ENCODE measurements at regions not wholly inside any gene's neighbourhood (a gene's known extent, or its start where the extent isn't known, plus 50 kb on each side); places are given as distances from the start of the nearest gene placed in this dataset.

DNA sequence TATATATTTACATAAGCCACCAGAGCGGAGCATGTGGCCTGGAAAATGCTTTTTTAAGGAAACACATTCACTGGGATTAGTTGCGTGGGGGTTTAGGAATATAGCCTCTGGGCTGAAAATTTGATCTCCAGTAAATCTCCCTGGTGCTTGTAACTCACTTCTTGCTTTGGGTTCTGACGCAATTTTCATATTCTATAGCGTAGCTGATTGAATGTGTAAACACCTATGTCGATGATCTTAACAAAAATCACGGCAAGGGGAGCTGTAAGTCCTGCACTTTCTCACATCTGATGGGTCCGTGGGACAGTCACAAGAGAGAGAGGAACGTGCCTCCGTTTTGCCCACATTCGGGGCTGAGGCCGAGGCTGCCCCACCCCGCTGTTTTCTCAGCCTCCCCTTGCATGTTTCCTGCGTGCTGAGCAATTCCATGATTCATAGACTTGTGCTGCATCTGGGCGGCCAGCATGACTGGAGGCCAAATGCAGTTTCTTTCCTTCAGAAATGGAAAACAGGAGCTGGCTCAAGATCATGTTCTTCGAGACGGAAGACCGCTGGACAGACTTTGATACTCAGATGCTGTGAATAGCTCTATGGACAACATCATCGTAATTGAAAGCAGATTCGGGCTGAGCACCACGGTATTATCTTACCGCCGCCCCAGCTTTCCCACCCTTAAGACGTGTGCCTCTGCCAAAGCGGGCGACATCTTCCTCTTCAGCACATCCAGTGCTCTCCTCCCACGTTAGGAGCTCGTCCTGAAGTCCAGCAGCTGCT is 109.2 kb downstream of the TMEM18 start (continued):
- TF ChIP-seq, protein P1, sequence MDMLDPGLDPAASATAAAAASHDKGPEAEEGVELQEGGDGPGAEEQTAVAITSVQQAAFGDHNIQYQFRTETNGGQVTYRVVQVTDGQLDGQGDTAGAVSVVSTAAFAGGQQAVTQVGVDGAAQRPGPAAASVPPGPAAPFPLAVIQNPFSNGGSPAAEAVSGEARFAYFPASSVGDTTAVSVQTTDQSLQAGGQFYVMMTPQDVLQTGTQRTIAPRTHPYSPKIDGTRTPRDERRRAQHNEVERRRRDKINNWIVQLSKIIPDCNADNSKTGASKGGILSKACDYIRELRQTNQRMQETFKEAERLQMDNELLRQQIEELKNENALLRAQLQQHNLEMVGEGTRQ (IDR thresholded peaks at IDR 0.05; ENCODE audit: borderline replicate concordance, low read depth, low read length): no peak
- TF ChIP-seq CHD1 (IDR thresholded peaks at IDR 0.05; ENCODE audit: low read depth, low read length) (no peak), ATF7 (IDR thresholded peaks at IDR 0.05; ENCODE audit: low read depth) (no peak), GABPA (IDR thresholded peaks at IDR 0.05; ENCODE audit: low read depth) (no peak), ZNF274 (IDR thresholded peaks at IDR 0.05; ENCODE audit: insufficient read depth, insufficient read length) (no peak), MEF2A (IDR thresholded peaks at IDR 0.05; ENCODE audit: insufficient read depth, low read depth, low read length) (no peak), SPI1 (IDR thresholded peaks at IDR 0.05; ENCODE audit: borderline replicate concordance, insufficient read depth, low read depth, low read length) (no peak), NFIC (IDR thresholded peaks at IDR 0.05; ENCODE audit: low read depth, low read length) (no peak), SRF (IDR thresholded peaks at IDR 0.05; ENCODE audit: low read depth in 2 of 2, low read length in 2 of 2) (no peak)
- TF ChIP-seq, protein P2, sequence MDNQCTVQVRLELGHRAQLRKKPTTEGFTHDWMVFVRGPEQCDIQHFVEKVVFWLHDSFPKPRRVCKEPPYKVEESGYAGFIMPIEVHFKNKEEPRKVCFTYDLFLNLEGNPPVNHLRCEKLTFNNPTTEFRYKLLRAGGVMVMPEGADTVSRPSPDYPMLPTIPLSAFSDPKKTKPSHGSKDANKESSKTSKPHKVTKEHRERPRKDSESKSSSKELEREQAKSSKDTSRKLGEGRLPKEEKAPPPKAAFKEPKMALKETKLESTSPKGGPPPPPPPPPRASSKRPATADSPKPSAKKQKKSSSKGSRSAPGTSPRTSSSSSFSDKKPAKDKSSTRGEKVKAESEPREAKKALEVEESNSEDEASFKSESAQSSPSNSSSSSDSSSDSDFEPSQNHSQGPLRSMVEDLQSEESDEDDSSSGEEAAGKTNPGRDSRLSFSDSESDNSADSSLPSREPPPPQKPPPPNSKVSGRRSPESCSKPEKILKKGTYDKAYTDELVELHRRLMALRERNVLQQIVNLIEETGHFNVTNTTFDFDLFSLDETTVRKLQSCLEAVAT (IDR thresholded peaks at IDR 0.05): no peak

DNA sequence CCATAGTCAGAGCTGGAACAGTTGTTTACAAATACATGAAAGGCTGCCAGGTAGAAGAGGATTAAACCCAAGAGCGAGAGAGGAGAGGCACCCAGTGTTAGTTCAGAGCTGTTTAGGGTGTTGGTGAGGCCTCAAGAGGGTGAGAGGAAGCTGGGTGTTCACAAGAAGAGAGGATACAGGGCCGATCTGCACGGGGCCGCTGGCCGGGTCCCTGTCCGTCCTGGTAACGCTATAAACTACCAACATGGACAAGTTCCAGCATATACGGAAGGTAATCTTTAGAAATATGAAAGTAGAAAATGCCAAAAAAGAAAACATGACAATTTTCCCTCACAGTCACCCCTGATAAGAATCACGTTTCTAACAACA is 109.7 kb downstream of the TMEM18 start:
- POLR2A ChIA-PET: no interaction called here
- no peak overlapping the region for H3K27ac ChIP-seq (ENCODE audit: control insufficient read depth, insufficient read depth)
- no peak for FAIRE-seq
- no peaks in the 10 kb centered on the region for H3K9me3 ChIP-seq (replicated peaks; ENCODE audit: control insufficient read depth, insufficient read depth, low read length)
- no peaks in the 10 kb centered on the region for H3K27me3 ChIP-seq (replicated peaks in 1 of 2; ENCODE audit: control insufficient read depth in 2 of 2, insufficient read depth in 2 of 2, low read length in 1 of 2)
- H3K79me2 ChIP-seq (ENCODE audit: control insufficient read depth, insufficient read depth, low read length): no peaks in the 10 kb centered on the region
- H3K4me3 ChIP-seq: no peak overlapping the region
- RAD21 ChIA-PET (ENCODE audit: unreplicated experiment): no interaction called here
- 50% methylated on average over 9 of the region's 9 CpGs for WGBS (ENCODE audit: insufficient coverage, insufficient replicate concordance, low lambda C conversion rate, missing lambda C conversion rate)
- DNase-seq (ENCODE audit: low read depth, low spot score): no peak
- in situ Hi-C loops (cut with MboI): no loop called here
- no peak overlapping the region for H3K9ac ChIP-seq (ENCODE audit: control insufficient read depth, insufficient read depth, low read length)
- ATAC-seq: no peak
- SMC1A ChIA-PET (ENCODE audit: uncharacterized antibody, unreplicated experiment): no interaction called here
- H4K20me1 ChIP-seq (ENCODE audit: control insufficient read depth, insufficient read depth): no peaks in the 10 kb centered on the region
- H3K36me3 ChIP-seq (ENCODE audit: control insufficient read depth in 2 of 2, insufficient read depth in 2 of 2, low read length in 1 of 2): no peaks in the 10 kb centered on the region
- H3K4me1 ChIP-seq (ENCODE audit: control insufficient read depth, insufficient read depth, low read length): no peaks in the 10 kb centered on the region
- H3K4me2 ChIP-seq (ENCODE audit: control insufficient read depth, insufficient read depth): no peak overlapping the region
- CTCF ChIA-PET: no interaction called here
- intact Hi-C loops (cut with micrococcal nuclease; ENCODE audit: unreplicated experiment): no loop called here
- H2AFZ ChIP-seq (ENCODE audit: control insufficient read depth, low read depth, low read length): no peak overlapping the region
- no TSS peak for BruUV-seq (replicated peaks)
- TF ChIP-seq PAX8 (IDR thresholded peaks at IDR 0.05): no peak
- no peak for TF ChIP-seq STAT1 (conservative IDR thresholded peaks at IDR 0.05)
- TF ChIP-seq ZNF217 (IDR thresholded peaks at IDR 0.05): no peak
- TF ChIP-seq SREBF2 (IDR thresholded peaks at IDR 0.05; ENCODE audit: low read length): no peak
- TF ChIP-seq, protein P3, sequence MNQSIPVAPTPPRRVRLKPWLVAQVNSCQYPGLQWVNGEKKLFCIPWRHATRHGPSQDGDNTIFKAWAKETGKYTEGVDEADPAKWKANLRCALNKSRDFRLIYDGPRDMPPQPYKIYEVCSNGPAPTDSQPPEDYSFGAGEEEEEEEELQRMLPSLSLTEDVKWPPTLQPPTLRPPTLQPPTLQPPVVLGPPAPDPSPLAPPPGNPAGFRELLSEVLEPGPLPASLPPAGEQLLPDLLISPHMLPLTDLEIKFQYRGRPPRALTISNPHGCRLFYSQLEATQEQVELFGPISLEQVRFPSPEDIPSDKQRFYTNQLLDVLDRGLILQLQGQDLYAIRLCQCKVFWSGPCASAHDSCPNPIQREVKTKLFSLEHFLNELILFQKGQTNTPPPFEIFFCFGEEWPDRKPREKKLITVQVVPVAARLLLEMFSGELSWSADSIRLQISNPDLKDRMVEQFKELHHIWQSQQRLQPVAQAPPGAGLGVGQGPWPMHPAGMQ (IDR thresholded peaks at IDR 0.05; ENCODE audit: borderline replicate concordance): no peak
- no peak for TF ChIP-seq CHD4 (IDR thresholded peaks at IDR 0.05)
- TF ChIP-seq TCF3 (IDR thresholded peaks at IDR 0.05; ENCODE audit: borderline replicate concordance, insufficient read depth, low read depth, low read length): no peak
- no peak for TF ChIP-seq CREM (IDR thresholded peaks at IDR 0.05; ENCODE audit: low read depth)
- no peak for TF ChIP-seq NFYB (IDR thresholded peaks at IDR 0.05; ENCODE audit: insufficient read depth, low read depth, low read length)

All from GM12878 (cell line).